Renal pelvis (tissue), 1 donor: ENCODE measurements at regions not wholly inside any gene's neighbourhood (a gene's known extent, or its start where the extent isn't known, plus 50 kb on each side); places are given as distances from the start of the nearest gene placed in this dataset.

Experiments used
- DNase-seq: peaks from one replicate; pipeline ENCODE4 v3.0.0-alpha.2; 2013

GRCh38 chr13:72230131-72230530 lies 363.1 kb upstream of the DACH1 start:
- no peak for DNase-seq

- DNase-seq, result no peak
Measured at GRCh38 chr13:72229067-72229466, 362.1 kb upstream of the DACH1 start.

- DNase-seq, result no peak
Measured at GRCh38 chr13:72221276-72221962, 354.4 kb upstream of the DACH1 start.

GRCh38 chr13:72218966-72219365 lies 352.0 kb upstream of the DACH1 start:
- no peak for DNase-seq

GRCh38 chr13:72217142-72217541 lies 350.1 kb upstream of the DACH1 start:
- DNase-seq, result no peak

- DNase-seq, result no peak
Measured at GRCh38 chr13:72208112-72208645, 341.2 kb upstream of the DACH1 start.

- no peak for DNase-seq
Measured at GRCh38 chr13:72205773-72206172, 338.8 kb upstream of the DACH1 start.

- no peak for DNase-seq
Measured at GRCh38 chr13:72204291-72204690, 337.3 kb upstream of the DACH1 start.

- no peak for DNase-seq
Measured at GRCh38 chr13:72201726-72202125, 334.7 kb upstream of the DACH1 start.

- DNase-seq, result no peak
Measured at GRCh38 chr13:72199640-72200039, 332.6 kb upstream of the DACH1 start.

GRCh38 chr13:72198967-72199560 lies 332.1 kb upstream of the DACH1 start:
- no peak for DNase-seq

GRCh38 chr13:72198042-72198441 lies 331.0 kb upstream of the DACH1 start:
- DNase-seq, result no peak

- no peak for DNase-seq
Measured at GRCh38 chr13:72195044-72195704, 328.2 kb upstream of the DACH1 start.

GRCh38 chr13:72194523-72194922 lies 327.5 kb upstream of the DACH1 start:
- DNase-seq, result peak; percentile 10

- no peak for DNase-seq
Measured at GRCh38 chr13:72186730-72187422, 319.9 kb upstream of the DACH1 start.

GRCh38 chr13:72185776-72186175 lies 318.8 kb upstream of the DACH1 start:
- DNase-seq, result no peak

- no peak for DNase-seq
Measured at GRCh38 chr13:72181661-72182060, 314.7 kb upstream of the DACH1 start.

GRCh38 chr13:72180253-72180952 lies 313.4 kb upstream of the DACH1 start:
- no peak for DNase-seq

GRCh38 chr13:72174549-72174948 lies 307.5 kb upstream of the DACH1 start:
- DNase-seq, result no peak

- DNase-seq, result no peak
Measured at GRCh38 chr13:72170571-72170970, 303.6 kb upstream of the DACH1 start.

- DNase-seq, result no peak
Measured at GRCh38 chr13:72168126-72168855, 301.3 kb upstream of the DACH1 start.
